Astrocyte (in vitro differentiated cells and primary cell): ENCODE measurements at regions not wholly inside any gene's neighbourhood (a gene's known extent, or its start where the extent isn't known, plus 50 kb on each side); places are given as distances from the start of the nearest gene placed in this dataset.

Experiments
- CTCF ChIP-seq: IDR thresholded peaks from 2 replicates; pipeline ENCODE4 v1.5.1; 2011; ENCODE audit warnings: low read depth, mild to moderate bottlenecking, inconsistent platforms, low read length, moderate library complexity; ENCODE audit not compliant: insufficient read depth
- EZH2 ChIP-seq: IDR thresholded peaks from 2 replicates; pipeline ENCODE4 v1.6.1; 2012; ENCODE audit warnings: mild to moderate bottlenecking, low read length, inconsistent platforms; ENCODE audit not compliant: insufficient read depth

GRCh38 chr5:121462441-121462840, 389.2 kb upstream of the FTMT start:
- no peak for TF ChIP-seq CTCF
- no peak for TF ChIP-seq EZH2
